Daoy (cell line): ENCODE measurements at regions not wholly inside any gene's neighbourhood (a gene's known extent, or its start where the extent isn't known, plus 50 kb on each side); places are given as distances from the start of the nearest gene placed in this dataset.
"Not testable (repeated sequence)": the region's sequence is repeated elsewhere in the genome, so short reads cannot be mapped to it uniquely, and the experiment has no call there.

Experiments used
- DNase-seq: peaks from one replicate; pipeline ENCODE4 v3.0.0-alpha.2; 2015; ENCODE audit warnings: low read depth

DNA sequence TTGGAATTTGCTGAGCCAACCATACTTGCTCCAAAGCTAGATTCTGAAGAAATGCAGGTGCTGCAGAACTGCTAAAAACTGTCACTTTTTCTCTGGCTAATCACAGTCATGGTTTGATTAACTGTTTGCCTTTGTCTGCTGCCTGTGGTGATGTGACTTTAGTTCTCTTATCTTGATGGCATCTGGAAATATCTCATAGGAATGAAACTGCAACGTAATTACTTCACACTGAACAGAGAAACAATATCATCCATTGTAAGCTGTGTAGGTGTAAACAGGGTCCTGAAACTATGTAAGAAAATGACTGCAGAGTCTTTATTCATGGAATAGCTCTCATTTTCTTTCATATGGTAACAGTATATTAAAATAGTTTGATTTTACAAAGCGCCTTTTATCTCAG is 721.9 kb upstream of the HS3ST5 start:
- DNase-seq: no peak

DNA sequence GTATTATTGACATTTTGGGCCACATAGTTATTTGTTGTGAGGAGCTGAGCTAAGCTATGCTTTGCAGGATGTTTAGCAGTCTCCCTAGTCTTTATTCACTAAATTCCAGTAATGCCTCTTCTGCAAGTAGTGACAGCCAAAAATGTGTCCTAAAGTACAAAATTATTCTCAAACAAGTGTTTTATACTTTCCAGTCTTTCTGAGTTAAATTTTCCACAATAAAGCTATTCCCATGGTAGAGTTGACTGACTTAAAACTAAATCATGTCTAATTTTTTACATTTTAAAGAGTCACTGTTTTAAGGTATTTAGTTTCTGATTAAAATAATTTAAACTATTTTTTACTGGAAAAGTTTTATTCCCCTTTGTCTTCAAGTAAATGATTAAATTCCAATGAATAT is 717.8 kb upstream of the HS3ST5 start:
- DNase-seq: no peak

DNA sequence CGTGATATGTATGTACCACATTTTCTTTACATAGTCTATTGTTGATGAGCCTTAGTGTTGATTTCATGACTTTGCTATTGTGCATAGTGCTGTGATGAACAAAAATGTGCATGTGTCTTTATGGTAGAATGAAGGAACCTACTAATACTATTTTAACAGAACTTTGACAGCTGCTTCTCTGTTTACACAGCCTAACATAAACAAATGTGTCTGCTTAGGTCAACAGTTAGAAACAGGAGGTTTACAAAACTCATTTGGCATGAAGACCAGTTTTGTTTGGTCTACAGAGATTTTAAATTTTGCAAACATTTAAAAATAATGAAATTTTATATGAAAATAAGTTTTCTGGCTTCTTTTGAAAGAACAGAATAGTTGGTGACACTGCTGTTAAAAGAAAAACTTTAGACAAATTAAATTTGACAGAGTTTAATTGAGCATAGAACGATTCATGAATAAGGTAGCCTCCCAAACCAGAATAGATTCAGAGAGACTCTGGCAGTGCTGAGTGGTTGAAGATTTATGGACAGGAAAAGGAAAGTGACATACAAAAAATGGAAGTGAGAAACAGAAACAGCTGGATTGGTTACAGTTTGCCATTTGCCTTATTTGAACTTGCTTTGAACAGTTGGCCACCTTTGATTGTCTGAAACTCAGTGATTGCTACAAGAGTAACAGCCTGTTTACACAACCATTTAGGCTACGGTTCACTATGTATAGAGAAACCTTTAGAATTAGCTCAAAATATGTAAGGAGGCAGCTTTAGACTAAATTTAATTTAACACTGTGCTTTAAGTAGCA is 715.8 kb upstream of the HS3ST5 start:
- DNase-seq: no peak

DNA sequence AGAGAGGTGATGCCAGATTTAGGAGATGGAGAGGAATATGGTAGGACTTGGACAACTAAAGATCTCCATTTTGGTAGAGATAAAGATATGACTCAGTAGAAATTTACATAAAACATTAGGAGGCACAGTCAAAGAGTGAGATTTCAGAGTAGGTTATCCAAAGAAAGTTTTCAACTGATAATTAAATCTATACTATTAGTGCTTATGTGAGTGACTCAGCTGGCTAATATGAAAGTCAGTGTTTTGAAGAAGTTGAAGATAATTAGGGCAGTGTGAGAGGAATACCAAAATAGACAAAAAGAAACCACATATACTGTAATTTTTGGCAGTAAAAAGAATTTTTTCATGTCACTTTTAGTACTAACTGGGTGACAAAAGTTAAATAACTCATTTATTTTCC is 712.8 kb upstream of the HS3ST5 start:
- no peak for DNase-seq

DNA sequence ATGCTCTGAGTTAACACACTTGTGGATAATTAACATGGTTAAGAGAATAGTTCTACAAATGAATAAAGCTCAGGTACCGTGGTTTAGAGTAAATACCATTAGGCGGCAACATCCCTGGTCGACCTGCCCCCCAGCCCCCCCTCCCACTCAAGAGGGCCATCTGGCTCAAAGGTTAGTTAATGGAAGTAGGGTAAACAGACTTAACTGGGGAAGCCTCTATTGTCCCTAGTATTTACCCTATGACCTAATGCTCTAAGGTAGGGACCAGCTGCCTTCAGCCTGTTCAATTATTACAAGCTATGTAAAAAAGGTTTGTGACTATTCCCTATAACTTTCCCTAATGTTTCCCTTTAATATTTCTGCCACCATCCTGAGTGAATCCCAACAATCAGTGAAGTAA is 711.4 kb upstream of the HS3ST5 start:
- DNase-seq: not testable (repeated sequence)

DNA sequence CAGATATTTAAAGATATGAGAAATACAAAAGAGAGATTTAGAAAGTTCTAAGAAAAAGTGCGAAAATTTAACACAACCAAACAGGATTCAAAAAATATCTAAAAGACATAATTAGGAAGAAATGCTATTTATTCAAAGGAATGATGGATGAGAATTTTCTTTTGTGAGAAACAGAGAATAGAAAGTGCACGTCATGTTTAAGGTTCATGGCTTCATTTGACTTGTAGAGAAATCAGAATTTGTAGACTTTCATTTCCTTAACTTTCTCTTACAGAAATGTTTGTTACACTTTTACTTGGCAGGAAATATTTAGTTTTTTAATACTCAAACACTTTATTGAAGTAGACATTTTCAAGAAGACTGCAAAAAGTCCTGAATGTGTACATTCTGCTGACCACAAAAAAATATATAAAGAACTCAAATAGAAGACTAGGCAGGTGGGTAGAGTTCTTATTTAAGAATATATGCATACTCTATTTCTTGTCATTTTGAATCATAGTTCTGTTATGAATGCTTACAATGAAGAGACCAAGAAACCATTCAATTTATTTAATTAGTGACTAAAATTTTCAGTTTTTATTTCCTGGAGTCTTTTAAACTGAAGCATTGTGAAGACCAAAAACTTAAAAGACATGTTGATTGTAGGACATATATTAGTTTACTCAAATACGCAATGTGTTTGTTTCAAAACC is 710.5 kb upstream of the HS3ST5 start:
- no peak for DNase-seq

DNA sequence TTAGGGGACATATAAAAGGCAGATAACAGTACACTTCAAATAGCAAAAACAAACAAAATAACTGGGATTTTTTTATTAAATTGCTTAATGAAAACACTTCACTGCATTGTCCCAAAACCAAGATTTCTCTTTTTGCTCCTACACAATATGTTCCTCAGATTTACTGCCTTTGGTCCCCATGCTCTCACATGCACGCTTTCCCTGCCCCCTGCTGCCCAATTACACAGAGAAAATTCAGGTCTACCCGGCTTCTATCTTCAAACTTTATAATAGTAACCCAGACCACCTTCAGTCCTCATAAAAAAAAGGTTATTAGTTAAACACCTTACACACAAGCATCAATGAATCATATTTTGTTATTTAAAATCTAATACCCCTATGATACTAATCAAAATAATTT is 673.8 kb upstream of the HS3ST5 start:
- DNase-seq: no peak

DNA sequence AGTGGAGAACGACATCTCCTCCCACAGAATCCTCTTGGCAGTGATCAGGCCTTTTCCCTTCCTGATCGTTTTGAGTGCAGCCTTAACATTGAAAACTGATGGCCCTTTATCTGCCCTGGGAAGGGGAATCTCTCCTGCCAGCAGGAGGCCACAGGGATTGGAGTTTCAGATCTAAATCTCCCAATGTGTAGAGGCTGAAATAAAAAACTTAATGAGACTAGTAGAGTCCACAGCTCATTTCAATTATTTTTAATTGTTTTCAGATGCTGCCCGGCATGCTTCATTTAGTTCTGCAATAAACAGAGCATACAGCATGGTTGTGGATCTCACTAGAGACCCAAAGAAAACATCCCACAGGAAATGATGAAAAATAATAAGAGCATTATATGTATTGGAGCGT is 662.2 kb upstream of the HS3ST5 start:
- DNase-seq: no peak

DNA sequence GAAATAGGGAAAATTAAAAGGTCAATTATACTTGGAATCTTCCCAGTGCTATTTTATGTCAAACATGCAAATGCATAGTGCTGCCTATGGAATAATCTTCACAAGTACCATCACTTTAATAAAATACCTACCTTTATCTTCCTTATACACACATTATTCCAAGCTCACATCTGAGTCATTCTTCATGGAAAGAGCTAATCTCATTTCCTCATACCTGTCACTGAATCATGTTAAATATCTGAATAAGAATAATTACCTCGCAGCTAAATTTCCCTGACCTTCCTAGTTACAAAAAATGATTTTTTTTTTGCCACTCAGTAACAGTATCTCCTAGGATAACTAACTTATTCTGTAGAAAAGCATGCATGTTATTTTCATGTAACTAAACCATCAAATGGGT is 661.4 kb upstream of the HS3ST5 start:
- no peak for DNase-seq

DNA sequence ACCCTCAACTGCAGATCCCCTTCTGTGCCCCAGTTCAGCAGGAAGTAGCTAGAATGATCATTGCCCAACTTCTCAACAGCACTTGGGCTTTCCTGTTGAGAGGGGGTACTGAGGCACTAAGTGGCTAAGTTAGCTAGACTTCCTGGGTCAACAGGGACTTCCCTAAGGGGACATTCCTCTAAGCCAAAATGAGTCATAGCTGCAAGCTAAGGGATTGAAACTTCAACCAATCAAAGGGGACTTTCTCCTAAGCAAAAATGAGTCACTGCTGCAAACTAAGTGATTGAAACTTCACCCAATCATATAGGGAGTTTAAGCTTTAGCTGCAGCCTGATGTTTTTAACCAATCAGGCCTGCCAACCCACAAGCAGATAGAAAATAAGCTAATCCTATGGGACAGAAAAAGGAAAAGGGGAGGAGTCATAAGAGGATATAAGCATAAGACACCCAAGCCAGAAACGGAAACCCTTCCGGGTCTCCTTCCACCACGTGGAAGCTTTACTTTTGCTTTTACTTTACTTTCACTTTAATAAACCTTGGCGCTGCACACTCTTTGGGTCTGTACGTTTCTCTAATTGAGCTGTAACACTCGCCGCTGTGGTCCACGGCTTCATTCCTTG is 659.0 kb upstream of the HS3ST5 start:
- no peak for DNase-seq

DNA sequence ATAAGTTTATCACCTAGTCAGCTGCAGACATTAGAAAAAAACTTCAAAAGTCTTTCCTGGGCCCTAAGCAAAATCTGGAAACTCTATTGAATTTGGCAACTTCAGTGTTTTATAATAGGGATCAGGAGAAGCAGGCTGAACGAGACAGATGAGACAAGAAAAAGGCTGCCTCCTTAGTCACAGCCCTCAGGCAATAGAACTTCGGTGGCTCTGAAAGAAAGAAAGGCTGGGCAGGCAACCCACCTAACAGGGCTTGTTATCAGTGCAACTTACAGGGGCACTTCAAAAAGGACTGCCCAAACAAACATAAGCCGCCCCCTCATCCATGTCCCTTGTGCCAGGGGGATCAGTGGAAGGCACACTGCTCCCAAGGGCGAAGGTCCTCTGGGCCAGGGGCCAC is 657.9 kb upstream of the HS3ST5 start:
- no peak for DNase-seq

DNA sequence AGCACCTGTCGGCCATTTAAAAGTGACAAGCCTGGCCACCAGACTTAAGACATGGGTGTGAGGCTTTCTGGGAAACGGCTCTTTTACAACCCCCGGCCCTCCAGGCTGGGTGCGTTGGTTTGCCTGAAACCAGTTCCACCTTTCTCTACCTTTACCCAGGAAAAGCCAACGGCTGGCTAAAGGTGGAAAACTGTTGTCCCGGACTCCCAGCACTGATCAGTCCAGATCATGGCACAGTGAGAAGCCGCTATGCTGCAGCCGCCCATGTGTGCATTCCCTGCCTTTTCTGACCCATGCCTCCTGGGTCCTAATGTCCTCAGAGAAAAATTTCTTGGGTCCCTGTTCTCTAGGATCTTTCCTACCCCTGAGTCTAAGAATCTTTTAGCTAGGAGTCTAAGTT is 655.7 kb upstream of the HS3ST5 start:
- no peak for DNase-seq

DNA sequence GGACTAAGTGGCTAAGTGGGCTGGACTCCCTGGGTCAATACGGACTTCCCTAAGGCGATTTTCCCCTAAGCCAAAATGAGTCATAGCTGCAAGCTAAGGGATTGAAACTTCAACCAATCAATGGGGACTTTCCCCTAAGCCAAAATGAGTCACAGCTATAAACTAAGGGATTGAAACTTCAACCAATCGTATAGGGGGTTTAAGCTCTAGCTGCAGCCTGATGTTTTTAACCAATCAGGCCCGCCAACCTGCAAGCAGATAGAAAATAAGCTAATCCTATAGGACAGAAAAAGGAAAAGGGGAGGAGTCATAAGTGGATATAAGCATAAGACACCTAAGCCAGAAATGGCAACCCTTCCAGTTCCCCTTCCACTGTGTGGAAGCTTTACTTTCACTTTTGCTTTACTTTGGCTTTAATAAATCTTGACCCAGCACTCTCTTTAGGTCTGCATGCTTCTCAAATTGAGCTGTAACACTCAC is 655.0 kb upstream of the HS3ST5 start:
- DNase-seq: no peak

DNA sequence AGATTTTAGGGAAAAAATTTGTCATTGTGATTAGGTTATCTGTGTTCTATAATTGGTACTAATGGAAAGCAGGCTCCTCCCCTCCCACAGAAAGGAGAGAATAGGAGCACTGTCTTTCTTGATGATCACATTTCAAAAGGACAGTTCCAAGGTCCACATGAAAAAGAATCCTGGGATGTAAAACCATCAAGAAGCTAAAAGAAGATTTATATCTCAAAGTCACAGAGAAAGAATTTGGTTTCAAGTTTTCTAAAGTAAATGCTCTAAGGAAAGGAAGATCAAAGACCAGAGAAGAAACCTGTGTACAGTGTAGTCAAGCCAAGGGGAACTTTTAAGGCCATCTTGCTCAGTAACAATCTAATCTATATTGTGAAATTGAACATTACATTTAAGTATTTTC is 652.7 kb upstream of the HS3ST5 start:
- no peak for DNase-seq

DNA sequence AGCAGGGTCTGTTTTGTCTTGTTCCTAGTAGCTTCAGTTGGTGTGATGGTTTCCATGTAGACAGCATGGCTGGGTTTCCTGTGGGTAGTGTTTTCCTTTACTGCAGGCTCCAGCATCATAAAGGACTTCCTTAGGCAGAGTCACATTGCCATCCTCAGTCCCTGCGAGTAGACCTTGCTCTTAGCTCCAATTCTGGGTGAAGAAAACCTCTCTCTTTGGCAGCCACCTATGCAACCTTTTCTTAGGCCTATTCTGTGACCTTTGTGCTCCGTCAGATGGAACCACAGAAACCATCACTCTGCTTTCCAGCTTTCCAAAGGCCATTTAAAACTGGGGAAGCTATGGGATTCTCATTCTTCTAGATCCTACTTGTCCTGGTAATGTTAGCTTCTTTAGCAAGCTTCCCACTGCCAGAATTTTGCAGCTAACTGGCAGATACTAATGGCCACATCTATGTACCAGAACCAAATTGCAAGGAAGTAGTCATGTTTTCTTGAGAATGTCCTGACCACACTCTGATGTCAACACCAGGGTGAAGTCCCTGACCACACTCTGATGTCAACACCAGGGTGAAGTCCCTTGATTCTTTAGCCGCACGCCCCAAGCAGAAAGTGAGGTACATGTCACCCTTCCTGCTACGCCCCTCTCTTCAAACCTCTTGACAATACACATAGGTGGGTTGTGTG is 646.6 kb upstream of the HS3ST5 start:
- no peak for DNase-seq

DNA sequence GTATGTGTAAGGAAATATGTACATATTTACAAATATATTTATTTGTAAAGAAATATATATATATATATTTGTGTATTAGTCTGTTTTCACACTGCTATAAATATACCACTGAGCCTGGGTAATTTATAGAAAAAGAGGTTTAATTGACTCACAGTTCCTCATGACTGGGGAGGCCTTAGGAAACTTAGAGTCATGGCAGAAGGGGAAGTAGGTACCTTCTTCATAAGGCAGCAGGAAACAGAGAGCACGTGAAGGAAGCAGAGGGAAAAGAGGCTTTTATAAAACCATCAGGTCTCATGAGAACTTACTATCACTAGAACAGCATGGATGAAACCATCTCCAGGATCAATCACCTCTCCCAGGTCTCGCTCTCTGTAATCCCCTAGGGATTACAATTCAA is 644.5 kb upstream of the HS3ST5 start:
- DNase-seq: no peak

DNA sequence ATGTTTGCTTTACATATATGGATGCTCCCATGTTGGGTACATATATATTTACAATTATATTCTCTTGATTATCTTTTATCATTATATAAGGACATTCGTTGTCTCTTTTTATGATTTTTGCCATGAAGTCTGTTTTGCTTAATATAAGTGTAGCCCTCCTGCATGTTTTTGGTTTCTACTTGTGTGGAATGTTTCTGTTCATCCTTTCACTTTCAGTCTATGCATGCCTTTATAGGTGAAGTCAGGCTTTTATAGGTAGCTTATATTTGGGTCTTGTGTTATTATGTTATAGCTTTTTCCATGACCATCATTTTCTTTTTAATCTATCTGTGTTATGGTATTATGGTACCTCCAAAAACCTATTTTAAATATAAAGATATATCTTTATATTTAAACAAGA is 612.5 kb upstream of the HS3ST5 start:
- DNase-seq: no peak

DNA sequence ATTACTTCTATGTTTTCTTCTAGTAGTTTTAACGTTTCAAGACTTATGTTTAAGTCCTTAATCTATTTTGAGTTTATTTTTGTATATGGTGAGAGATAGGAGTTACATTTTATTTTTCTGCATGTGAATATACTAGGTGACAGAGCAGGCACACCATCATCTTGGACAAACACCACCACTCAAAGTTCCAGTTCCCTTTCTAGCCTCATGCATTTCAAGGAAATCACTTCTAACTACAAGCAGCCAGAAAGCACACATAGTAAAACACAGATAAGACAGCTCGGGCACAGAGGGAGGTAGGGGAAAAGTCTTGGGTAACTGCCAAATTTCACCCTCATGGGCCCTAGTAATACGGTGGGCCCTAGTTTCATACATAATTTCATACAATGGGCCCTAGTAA is 609.4 kb upstream of the HS3ST5 start:
- no peak for DNase-seq

DNA sequence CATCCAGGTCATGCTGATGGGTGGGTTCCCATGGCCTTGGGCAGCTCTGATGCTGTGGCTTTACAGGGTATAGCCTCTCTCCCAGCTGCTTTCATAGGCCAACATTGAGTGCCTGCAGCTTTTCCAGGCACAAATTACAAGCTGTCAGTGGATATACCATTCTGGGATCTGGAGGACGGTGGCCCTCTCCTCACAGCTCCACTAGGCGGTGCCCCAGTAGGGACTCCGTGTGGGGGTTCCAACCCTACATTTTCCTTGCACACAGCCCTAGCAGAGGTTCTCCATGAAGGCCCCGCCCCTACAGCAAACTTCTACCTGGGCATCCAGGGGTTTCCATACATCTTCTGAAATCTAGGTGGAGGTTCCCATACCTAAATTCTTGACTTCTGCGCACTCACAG is 602.6 kb upstream of the HS3ST5 start:
- DNase-seq: no peak

DNA sequence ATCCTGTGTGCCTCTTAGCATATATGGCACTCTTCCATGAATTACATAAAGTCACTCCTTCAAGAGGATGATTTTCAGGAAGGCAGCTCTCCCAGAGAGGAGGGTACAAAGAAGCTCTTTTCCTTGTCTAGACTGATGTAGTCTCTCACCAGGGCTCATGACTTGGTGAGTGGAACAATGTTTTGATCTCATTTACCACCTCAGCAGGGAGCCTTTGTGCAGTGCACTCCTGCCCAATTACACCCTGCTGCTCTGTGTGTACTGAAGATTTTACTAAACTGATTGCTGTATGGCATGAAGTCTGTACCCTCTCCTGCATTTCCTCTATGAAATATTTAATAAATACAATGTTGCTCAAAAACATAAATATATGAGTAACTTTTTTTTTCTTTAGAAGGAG is 598.3 kb upstream of the HS3ST5 start:
- no peak for DNase-seq

DNA sequence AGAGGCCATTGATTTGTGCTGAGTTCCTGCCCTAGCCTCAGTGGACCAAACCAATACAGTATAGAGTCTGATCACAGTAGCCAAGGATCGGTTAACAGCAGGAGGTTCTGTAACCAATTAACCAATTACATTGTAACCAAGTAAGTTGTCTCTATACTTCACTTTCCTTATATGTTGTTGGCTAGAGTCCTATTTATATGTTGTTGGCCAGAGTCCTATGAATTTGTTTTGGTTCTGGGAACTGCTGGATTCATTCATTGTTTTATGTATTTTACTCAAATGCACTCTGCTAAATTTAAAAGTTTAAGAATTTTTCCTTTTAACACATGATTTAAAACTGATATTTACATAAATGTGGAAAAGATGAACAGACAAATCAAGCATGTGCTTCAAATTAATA is 597.4 kb upstream of the HS3ST5 start:
- DNase-seq: no peak

DNA sequence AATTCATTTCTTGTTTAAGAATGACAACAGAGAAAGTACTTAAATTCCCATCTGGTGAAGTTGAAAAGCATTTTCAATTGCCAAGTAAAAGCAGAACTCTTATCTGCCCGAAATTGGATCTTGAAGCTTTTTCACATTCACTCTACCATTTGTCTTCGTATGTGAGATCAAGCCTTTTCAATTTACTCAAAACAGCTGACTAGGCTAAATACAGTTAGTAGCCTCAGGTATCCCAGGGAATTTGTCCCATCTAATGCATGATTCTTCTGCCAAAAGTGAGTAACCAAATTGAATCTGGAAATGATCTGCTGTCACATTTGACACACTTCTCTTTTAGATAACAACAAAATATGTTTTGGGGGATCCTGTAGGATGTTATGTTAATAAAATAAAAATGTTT is 596.8 kb upstream of the HS3ST5 start:
- DNase-seq: no peak

DNA sequence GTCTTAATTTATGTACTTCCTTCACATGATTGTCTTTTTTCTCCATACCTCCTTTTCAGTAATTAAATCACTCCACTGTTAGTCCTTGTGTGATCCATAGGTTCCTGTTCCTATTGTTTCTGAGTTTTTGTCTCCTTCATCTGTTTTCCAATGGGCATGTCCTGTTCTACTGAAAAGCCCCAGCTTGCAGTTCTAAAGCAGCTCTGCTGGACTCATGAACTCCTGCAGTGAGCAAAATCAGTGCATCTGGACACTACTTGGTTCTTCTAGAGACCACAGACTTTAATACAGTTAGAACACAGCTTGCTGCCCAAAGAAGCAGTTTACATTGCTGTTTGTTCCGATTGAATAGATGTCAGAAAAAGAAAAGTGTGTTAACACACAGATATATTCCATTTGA is 593.3 kb upstream of the HS3ST5 start:
- no peak for DNase-seq
